HL-60 (cell line): ENCODE measurements at regions not wholly inside any gene's neighbourhood (a gene's known extent, or its start where the extent isn't known, plus 50 kb on each side); places are given as distances from the start of the nearest gene placed in this dataset.

Experiments
- CTCF ChIP-seq: IDR thresholded peaks from one replicate; pipeline ENCODE4 v1.5.1; 2011; ENCODE audit warnings: low read length, control low read depth, inconsistent platforms; ENCODE audit not compliant: insufficient read depth
- SPI1 ChIP-seq: IDR thresholded peaks from 2 replicates; pipeline ENCODE4 v1.6.1; 2012; ENCODE audit warnings: low read depth, mild to moderate bottlenecking, borderline replicate concordance

- TF ChIP-seq CTCF = no peak
- no peak for TF ChIP-seq SPI1
These were observed 530.8 kb upstream of the IGFBP3 start for GRCh38 chr7:46451846-46452245.
